ENCODE measurements at regions not wholly inside any gene's neighbourhood (a gene's known extent, or its start where the extent isn't known, plus 50 kb on each side); places are given as distances from the start of the nearest gene placed in this dataset.

DNA sequence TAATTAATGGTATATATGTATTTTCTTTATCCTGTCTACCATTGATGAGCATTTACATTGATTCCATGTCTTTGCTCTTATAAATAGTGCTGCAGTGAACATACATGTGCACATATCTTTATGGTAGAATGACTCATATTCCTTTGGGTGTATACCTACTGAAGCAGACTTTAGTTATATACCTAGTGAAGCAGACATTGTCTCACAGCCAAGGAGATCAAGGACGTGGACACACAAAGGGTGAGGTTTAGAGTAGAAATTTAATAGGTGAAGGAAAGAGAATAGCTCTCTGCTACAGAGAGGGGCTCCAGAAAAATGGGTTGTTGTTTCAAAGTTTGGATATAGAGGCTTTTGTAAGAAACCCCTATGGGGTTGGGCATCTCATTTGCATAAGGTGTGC lies 700.3 kb downstream of the CDH11 start:
- TF ChIP-seq, protein P1, sequence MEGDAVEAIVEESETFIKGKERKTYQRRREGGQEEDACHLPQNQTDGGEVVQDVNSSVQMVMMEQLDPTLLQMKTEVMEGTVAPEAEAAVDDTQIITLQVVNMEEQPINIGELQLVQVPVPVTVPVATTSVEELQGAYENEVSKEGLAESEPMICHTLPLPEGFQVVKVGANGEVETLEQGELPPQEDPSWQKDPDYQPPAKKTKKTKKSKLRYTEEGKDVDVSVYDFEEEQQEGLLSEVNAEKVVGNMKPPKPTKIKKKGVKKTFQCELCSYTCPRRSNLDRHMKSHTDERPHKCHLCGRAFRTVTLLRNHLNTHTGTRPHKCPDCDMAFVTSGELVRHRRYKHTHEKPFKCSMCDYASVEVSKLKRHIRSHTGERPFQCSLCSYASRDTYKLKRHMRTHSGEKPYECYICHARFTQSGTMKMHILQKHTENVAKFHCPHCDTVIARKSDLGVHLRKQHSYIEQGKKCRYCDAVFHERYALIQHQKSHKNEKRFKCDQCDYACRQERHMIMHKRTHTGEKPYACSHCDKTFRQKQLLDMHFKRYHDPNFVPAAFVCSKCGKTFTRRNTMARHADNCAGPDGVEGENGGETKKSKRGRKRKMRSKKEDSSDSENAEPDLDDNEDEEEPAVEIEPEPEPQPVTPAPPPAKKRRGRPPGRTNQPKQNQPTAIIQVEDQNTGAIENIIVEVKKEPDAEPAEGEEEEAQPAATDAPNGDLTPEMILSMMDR (IDR thresholded peaks at IDR 0.05): no peak
- TF ChIP-seq POLR2A (IDR thresholded peaks at IDR 0.05): no peak
